ENCODE measurements at regions not wholly inside any gene's neighbourhood (a gene's known extent, or its start where the extent isn't known, plus 50 kb on each side); places are given as distances from the start of the nearest gene placed in this dataset.

DNA sequence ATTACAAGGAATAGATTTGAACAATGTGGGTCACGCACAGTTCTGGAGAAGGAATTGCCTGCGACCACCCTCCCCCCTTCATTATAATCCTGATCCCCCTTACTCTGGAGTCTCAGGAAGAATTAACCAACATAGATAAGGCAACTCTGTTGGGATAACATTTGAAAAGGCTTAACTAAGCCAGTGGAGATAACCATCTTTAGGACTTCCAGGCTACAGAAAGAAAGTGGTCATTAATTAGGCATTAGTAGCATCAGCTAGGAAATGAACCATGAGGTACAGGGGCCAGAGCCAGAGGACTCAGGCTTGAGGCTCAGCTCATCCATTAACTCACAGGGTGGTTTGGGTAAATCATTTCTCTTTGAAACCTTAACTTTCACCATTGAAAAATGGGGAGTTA, 720.0 kb upstream of the API5 start:
- no peak for DNase-seq (ENCODE audit: low read depth in 2 of 2)

- DNase-seq (ENCODE audit: low read depth in 2 of 2), result no peak
These were observed 718.4 kb upstream of the API5 start for GRCh38 chr11:42593441-42593840.

DNA sequence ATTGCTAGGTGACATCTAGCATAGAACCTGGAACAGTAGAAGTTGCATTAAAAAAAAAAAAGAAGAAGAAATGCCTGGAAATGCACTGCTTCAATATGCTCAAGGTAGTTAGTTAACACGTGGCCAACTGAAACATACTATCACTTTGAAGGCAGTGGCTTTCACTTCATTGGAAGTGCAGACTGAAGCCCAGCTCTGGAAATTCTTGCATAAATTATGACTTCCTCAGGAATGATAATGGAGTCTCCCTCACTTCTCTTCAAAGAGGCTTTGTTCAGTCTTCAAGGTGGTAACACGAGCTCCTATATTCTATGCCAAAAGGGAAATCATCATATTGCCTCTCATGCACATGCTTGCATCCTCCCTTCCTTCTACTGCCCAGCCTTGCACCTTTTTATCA, 715.9 kb upstream of the API5 start:
- DNase-seq (ENCODE audit: low read depth in 2 of 2), result no peak

- DNase-seq (ENCODE audit: low read depth in 2 of 2), result no peak
These were observed 715.1 kb upstream of the API5 start for GRCh38 chr11:42596576-42597145.

DNA sequence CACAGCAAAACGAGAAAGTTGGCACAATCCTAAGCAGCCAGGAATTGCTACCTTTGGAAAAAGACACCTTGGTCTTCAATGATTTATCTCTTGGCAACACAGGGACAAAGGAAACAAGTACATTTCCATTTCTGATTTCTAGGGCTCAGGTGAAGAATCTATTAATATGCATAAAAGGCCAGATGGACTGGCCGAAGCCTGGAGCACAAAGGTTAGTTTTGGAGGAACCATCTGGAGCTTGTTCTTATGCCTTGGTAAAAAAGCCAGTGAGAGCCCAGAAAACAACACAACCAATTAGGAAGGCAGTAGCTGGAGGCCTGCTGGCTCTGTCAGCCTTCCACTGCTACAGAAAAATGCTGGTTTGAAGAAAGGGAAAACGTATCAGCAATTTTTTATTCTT, 713.5 kb upstream of the API5 start:
- DNase-seq (ENCODE audit: low read depth in 2 of 2), result no peak

DNA sequence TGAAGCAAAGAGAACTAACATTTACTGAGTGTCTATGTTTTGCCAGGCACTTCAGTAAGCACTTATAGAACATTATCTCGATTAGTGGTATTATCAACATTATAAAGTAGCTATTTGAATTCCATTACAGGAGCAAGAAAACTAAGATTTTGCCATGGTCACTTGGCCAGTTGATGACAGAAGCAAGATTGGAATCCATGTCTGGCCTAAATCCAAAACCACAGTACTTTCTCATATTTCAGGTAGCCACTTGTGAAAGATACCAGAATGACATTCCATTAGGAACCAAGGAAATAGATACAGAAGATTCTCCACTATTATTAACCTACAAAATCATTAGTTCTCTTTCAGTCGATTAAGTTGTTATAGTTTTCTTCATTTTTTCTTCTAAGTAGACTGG, 691.0 kb upstream of the API5 start:
- DNase-seq (ENCODE audit: low read depth in 2 of 2), result no peak

GRCh38 chr11:42625757-42626665, 685.8 kb upstream of the API5 start:
- no peak for DNase-seq (ENCODE audit: low read depth in 2 of 2)

GRCh38 chr11:42631220-42631843, 680.5 kb upstream of the API5 start:
- no peak for DNase-seq (ENCODE audit: low read depth in 2 of 2)

DNA sequence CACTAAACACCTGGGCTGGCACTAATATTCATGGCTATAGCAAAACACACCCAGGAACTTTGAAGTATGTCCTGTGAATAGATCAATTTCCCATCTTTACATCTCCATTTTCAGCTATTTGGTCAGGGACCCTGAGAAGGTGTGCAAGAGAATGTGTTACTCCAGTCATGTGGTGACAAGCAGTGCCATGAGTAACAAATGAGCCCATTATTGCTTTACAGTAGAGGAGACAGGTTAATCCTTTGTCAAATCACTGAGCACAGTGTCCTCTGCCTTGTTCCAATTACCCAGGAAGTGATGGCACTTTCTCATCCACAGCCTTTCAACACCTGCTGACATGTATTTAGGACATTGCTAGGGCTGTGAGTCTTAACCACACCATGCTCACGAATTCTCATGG, 664.8 kb upstream of the API5 start:
- DNase-seq (ENCODE audit: low read depth in 2 of 2), result no peak

GRCh38 chr11:42647993-42648392, 663.8 kb upstream of the API5 start:
- no peak for DNase-seq (ENCODE audit: low read depth in 2 of 2)

DNA sequence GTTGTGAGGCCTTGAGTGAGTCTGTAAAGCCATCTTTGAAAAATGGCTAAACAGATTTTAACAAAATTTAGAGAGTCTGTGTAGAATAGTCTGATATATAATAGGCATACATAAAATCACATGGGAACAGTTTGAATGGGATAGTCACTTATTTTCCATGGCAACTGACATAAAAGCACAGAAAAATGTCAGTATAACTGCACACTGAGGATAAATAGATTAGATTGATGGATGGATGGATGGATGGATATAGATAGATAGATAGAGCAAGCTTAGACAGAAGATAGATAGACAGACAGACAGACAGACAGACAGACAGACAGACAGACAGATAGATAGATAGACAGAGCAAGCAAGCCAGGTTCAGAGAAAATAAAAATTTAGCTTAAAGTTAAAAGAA, 660.2 kb upstream of the API5 start:
- DNase-seq (ENCODE audit: low read depth in 2 of 2), result no peak

DNA sequence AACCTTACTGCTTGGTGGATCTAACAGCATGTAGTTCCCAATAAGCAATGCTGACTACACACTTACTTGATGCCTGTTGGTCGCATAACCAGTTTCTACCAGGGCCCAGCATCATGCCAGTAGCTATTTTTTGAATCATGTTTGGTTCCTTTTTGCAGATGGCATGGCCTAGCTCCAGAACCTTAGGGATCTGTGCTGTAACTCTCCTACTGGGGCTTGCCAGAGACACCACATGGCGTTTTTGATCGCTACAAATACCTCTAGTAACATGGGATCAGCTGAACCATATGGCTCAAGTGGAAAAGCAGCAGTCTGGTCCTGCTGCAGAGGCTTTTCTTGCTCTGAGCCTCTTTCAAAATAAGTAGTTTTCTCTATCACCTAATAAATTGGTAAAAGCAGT, 654.6 kb upstream of the API5 start:
- no peak for DNase-seq (ENCODE audit: low read depth in 2 of 2)

DNA sequence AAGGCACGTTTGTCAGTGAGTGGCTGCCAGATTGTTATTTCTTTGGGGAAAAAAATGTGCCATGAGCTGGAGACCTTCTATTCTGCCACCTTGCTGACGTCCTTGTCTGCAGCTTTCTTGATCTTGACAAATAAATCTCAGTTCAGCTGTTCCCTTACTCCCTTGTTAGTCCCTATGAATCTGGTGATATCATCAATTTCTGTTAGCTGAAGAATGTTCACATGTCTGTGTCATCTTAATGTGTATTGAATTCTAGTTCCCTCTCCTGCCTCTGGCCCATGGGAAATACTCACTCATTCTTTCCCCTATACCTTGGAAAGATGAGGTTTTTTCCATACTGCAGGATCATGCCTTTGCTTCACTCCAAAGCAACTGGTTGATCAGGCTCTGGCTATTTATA, 649.9 kb upstream of the API5 start:
- no peak for DNase-seq (ENCODE audit: low read depth in 2 of 2)

DNA sequence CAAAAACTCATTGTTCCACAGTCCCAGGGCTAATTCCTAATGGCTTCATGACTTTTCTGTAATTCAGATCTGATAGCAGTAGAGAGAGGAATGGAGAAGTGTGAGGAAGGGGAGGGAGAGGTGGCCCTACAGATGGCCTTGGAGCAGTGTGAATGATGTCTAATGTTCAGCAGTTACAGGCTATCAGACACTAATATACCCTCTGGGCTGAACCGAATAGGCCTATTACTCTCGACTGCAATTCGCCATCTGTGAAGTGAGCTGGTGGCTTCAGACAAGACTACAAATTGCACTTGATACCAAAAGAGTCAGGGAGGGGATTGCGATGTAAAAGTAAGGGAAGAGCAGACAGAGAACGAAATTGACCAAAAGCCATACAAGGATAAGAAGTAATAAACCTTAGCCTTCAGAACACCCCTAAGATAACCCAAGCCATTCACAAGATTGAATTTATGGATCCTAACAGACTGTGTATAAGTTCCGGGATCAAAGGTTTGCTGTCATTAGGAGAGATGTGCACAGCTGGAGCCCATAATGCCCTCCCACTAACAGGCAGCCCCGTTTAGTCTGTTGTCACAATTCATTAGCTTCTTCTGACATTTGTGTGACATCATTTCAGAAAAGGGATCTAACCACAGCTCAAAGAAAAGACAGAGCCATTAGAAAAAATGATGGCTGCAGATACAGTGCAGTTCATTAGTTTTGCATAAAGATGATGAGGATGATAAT, 642.4 kb upstream of the API5 start:
- DNase-seq (ENCODE audit: low read depth in 2 of 2), result no peak

DNA sequence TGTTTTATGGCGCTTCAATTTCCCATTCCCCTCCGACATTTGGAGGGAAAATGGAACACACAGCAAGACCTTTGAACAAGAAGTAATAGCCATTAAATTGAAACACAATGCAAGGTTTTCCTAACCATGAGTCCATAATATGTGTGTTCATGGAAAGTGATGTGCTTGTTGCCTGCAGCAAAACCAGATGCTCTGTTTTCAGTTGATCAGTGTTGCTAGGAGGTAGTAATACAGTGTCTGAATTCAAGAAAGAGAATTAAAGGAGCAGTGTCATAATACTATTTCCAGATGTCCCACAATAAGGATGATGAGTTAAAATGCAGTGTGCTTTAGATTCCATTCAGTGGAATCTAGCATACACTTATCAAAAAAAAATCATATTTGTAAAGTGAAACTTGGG, 637.4 kb upstream of the API5 start:
- DNase-seq (ENCODE audit: low read depth in 2 of 2), result no peak

DNA sequence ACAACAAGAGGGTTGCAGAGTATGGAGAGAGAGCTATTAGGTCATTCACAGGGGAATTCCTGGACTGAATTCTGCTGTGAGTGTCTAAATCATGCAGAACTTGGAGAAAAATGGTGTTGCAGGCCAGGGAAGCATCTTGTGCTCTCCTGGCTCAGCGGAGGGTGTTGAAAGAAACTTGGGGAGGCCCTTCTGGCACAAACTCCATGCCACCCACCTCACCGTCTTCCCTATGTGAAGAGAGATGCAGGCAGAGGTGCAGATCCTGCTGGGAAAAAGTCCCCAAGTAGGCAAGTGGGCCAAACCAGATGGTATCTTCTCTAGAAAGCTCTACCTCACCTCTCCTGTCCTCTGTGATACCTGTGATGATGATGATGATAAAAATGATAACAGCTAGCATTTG, 604.3 kb upstream of the API5 start:
- DNase-seq (ENCODE audit: low read depth in 2 of 2), result no peak

- DNase-seq (ENCODE audit: low read depth in 2 of 2), result no peak
These were observed 602.6 kb upstream of the API5 start for GRCh38 chr11:42709216-42709615.

GRCh38 chr11:42713279-42713678, 598.5 kb upstream of the API5 start:
- no peak for DNase-seq (ENCODE audit: low read depth in 2 of 2)

- DNase-seq (ENCODE audit: low read depth in 2 of 2), result no peak
These were observed 598.0 kb upstream of the API5 start for GRCh38 chr11:42713753-42714152.

GRCh38 chr11:42720716-42721563, 590.9 kb upstream of the API5 start:
- DNase-seq (ENCODE audit: low read depth in 2 of 2), result no peak

DNA sequence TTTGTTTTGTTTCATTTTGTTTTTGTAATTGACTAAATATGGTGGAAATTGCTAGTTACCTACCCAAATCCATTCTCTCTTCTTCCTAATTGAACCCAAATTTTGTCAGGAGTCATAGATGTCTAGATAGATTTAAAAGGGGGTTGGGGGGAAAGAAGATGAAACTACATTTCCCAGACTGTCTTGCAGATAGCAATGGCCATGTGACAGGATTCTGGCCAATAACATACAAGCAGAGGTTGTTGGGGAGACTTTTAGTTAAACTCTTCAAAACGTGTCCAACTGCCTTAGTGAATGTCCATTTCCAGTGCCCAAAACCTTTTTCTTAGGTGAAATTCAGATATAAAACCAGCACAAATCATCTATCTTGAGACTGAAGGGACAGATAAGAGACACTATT, 583.9 kb upstream of the API5 start:
- no peak for DNase-seq (ENCODE audit: low read depth in 2 of 2)

DNA sequence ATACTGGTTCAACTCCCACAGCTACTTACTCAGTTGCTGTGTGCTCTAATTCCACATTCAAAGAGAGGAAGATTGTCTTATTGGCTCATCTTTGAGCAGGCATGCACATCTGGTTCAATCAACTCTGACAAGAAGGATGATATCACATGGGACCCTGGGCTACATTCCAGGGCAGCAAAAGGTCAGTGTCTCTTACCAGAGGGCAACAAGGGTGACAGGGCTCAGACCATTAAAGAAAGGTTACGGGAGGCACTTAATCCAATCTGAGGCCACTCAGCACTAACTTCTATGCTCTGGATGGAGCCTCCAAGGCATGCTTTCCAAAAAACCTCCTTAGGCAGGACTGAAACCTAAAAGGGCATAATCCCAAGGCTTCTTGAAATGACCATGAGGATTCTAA, 549.4 kb upstream of the API5 start:
- DNase-seq (ENCODE audit: low read depth in 2 of 2), result no peak

Measured in stimulated activated CD4-positive, alpha-beta T cell treated with anti-CD3 and anti-CD28 coated beads, Interleukin-4, amount 100 ng/mL, for 48 hours (primary cell).